SK-N-MC (cell line): ENCODE measurements at regions not wholly inside any gene's neighbourhood (a gene's known extent, or its start where the extent isn't known, plus 50 kb on each side); places are given as distances from the start of the nearest gene placed in this dataset.
"Not testable (repeated sequence)": the region's sequence is repeated elsewhere in the genome, so short reads cannot be mapped to it uniquely, and the experiment has no call there.

Experiments used
- EZH2 ChIP-seq: fragments of 200-600 bp; sonication (generic); IDR thresholded peaks from one replicate; pipeline ENCODE4 v1.6.1; 2017; ENCODE audit warnings: antibody characterized with exemption
- FOXP2 ChIP-seq: optimal IDR thresholded peaks from 2 replicates; pipeline ENCODE3; 2011; ENCODE audit warnings: mild to moderate bottlenecking, moderate library complexity; ENCODE audit not compliant: insufficient read depth; ENCODE audit errors: extremely low read length, control extremely low read depth
- POLR2AphosphoS5 ChIP-seq: IDR thresholded peaks from 2 replicates; pipeline ENCODE4 v1.6.1; 2012; ENCODE audit warnings: mild to moderate bottlenecking, low read depth, low read length, borderline replicate concordance

GRCh38 chr12:29884957-29885356 is 101.2 kb upstream of the TMTC1 start:
- not testable (repeated sequence) for TF ChIP-seq EZH2, POLR2AphosphoS5, FOXP2
